Mesendoderm (in vitro differentiated cells): ENCODE measurements at regions not wholly inside any gene's neighbourhood (a gene's known extent, or its start where the extent isn't known, plus 50 kb on each side); places are given as distances from the start of the nearest gene placed in this dataset.

ENCODE experiments used
- DNase-seq: peaks from one replicate; pipeline ENCODE4 v3.0.0; 2013
- H2AK5ac ChIP-seq: 2 replicates; pipeline ENCODE4 v1.6.1; 2013; ENCODE audit warnings: low read length, inconsistent platforms
- H2BK120ac ChIP-seq: 2 replicates; pipeline ENCODE4 v1.6.1; 2013; ENCODE audit warnings: low read depth, mild to moderate bottlenecking, low read length, moderate library complexity, mixed read lengths
- H2BK15ac ChIP-seq: replicated peaks from 2 replicates; pipeline ENCODE4 v1.6.1; 2013; ENCODE audit warnings: low read depth, mild to moderate bottlenecking, moderate library complexity
- H2BK5ac ChIP-seq: 2 replicates; pipeline ENCODE4 v1.6.1; 2013; ENCODE audit warnings: low read length, inconsistent platforms
- H3K18ac ChIP-seq: 2 replicates; pipeline ENCODE4 v1.6.1; 2013; ENCODE audit warnings: mild to moderate bottlenecking, low read length, mixed read lengths
- H3K23ac ChIP-seq: one replicate; pipeline ENCODE4 v1.6.1; 2013; ENCODE audit warnings: low read length
- H3K27ac ChIP-seq: 2 replicates; pipeline ENCODE4 v1.5.1; 2013; ENCODE audit warnings: low read depth, mild to moderate bottlenecking, inconsistent platforms, low read length, moderate library complexity
- H3K27me3 ChIP-seq: 2 replicates; pipeline ENCODE4 v1.6.1; 2013; ENCODE audit warnings: low read length, control low read depth, mild to moderate bottlenecking, inconsistent platforms; ENCODE audit not compliant: insufficient read depth, poor library complexity
- H3K36me3 ChIP-seq: 2 replicates; pipeline ENCODE4 v1.6.1; 2013; ENCODE audit warnings: low read length, inconsistent platforms; ENCODE audit not compliant: control insufficient read depth, insufficient read depth
- H3K4ac ChIP-seq: one replicate; pipeline ENCODE4 v1.6.1; 2013; ENCODE audit warnings: low read depth, mild to moderate bottlenecking, low read length, moderate library complexity
- H3K4me1 ChIP-seq: 2 replicates; pipeline ENCODE4 v1.6.1; 2013; ENCODE audit warnings: low read depth, low read length, inconsistent platforms; ENCODE audit not compliant: control insufficient read depth
- H3K4me2 ChIP-seq: 2 replicates; pipeline ENCODE4 v1.6.1; 2013; ENCODE audit warnings: low read length
- H3K4me3 ChIP-seq: 2 replicates; pipeline ENCODE4 v1.5.1; 2013; ENCODE audit warnings: mild to moderate bottlenecking, low read length
- H3K56ac ChIP-seq: one replicate; pipeline ENCODE4 v1.6.1; 2013; ENCODE audit warnings: low read length
- H3K79me1 ChIP-seq: 2 replicates; pipeline ENCODE4 v1.6.1; 2013; ENCODE audit warnings: low read length, inconsistent platforms
- H3K79me2 ChIP-seq: 2 replicates; pipeline ENCODE4 v1.6.1; 2013; ENCODE audit warnings: mild to moderate bottlenecking, low read length; ENCODE audit not compliant: control insufficient read depth, insufficient read depth
- H3K9ac ChIP-seq: 2 replicates; pipeline ENCODE4 v1.6.1; 2013; ENCODE audit warnings: low read length, inconsistent platforms
- H4K5ac ChIP-seq: one replicate; pipeline ENCODE4 v1.6.1; 2013; ENCODE audit warnings: low read length
- H4K8ac ChIP-seq: one replicate; pipeline ENCODE4 v1.6.1; 2013; ENCODE audit warnings: low read depth, mild to moderate bottlenecking, control low read depth, low read length, moderate library complexity
- WGBS: extraction: QIAGEN DNeasy Blood & Tissue Kit; methylation state at CpG from one replicate; pipeline ENCODE4 v1.1.7; 2013; ENCODE audit warnings: low lambda C conversion rate, missing lambda C conversion rate; ENCODE audit not compliant: insufficient coverage; ENCODE audit errors: extremely low coverage; 5-methylcytosine and 5-hydroxymethylcytosine counted together

GRCh38 chr6:170086639-170087420 lies 204.0 kb downstream of the DLL1 start:
- no peak for DNase-seq
- H4K5ac ChIP-seq = no peak overlapping the region
- WGBS = no CpG with 5 or more reads among the region's 49 CpGs

GRCh38 chr6:170085475-170086401 lies 205.1 kb downstream of the DLL1 start:
- Histone ChIP-seq H3K79me1 (no peaks in the 10 kb centered on the region), H3K79me2 (no peaks in the 10 kb centered on the region), H3K4me1 (no peaks in the 10 kb centered on the region), H4K5ac (no peak overlapping the region), H2AK5ac (no peak overlapping the region), H3K36me3 (no peaks in the 10 kb centered on the region), H3K9ac (no peak overlapping the region), H3K23ac (no peak overlapping the region), H3K4me3 (no peak overlapping the region), H4K8ac (no peak overlapping the region), H3K27me3 (no peaks in the 10 kb centered on the region), H3K18ac (no peak overlapping the region), H3K4ac (no peak overlapping the region), H2BK15ac (no peak overlapping the region), H3K4me2 (no peak overlapping the region), H2BK120ac (no peak overlapping the region), H3K27ac (no peak overlapping the region), H3K56ac (no peak overlapping the region), H2BK5ac (no peak overlapping the region)
- WGBS = no CpG with 5 or more reads among the region's 26 CpGs
- DNase-seq = no peak

More at GRCh38 chr6:170086639-170087420, 204.0 kb downstream of the DLL1 start:
- H3K56ac ChIP-seq = no peak overlapping the region
- no peak overlapping the region for H3K18ac ChIP-seq
- no peak overlapping the region for H2BK120ac ChIP-seq
- H3K4me1 ChIP-seq = peaks cover 1% of the 10 kb centered on the region
- no peaks in the 10 kb centered on the region for H3K36me3 ChIP-seq
- no peak overlapping the region for H3K4ac ChIP-seq
- no peaks in the 10 kb centered on the region for H3K27me3 ChIP-seq
- H3K27ac ChIP-seq = no peak overlapping the region
- H3K23ac ChIP-seq = no peak overlapping the region
- no peaks in the 10 kb centered on the region for H3K79me1 ChIP-seq
- no peak overlapping the region for H3K4me3 ChIP-seq
- H3K9ac ChIP-seq = no peak overlapping the region
- no peak overlapping the region for H2BK5ac ChIP-seq
- H3K4me2 ChIP-seq = no peak overlapping the region
- no peak overlapping the region for H4K8ac ChIP-seq
- no peaks in the 10 kb centered on the region for H3K79me2 ChIP-seq
- H2BK15ac ChIP-seq = no peak overlapping the region
- no peak overlapping the region for H2AK5ac ChIP-seq

DNA sequence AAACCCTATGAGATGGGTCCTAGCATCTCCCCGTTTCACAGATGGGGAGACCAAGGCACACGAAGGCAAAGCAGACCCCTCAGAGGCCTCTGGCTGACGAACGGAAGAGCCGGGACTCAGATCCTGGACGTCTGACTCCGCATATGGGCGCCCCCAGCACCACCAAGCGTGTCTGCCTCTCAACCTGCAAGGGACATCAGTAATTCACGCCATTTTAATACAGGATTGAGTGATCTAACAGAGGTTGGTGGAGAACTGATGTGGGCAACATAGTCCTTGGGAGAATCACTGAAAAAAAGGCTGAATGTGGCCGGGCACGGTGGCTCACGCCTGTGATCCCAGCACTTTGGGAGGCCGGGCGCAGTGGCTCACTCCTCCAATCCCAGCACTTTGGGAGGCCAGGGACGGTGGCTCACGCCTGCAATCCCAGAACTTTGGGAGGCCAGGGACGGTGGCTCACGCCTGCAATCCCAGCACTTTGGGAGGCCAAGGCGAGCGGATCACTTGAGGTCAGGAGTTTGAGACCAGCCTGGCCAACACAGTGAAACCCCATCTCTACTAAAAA lies 206.6 kb downstream of the DLL1 start:
- no peak overlapping the region for H3K4me2 ChIP-seq
- no peaks in the 10 kb centered on the region for H3K79me2 ChIP-seq
- H4K8ac ChIP-seq = no peak overlapping the region
- no peak overlapping the region for H3K4ac ChIP-seq
- H3K4me3 ChIP-seq = no peak overlapping the region
- H3K4me1 ChIP-seq = no peaks in the 10 kb centered on the region
- H3K23ac ChIP-seq = no peak overlapping the region
- H3K79me1 ChIP-seq = no peaks in the 10 kb centered on the region
- no CpG with 5 or more reads among the region's 21 CpGs for WGBS
- H2BK120ac ChIP-seq = no peak overlapping the region
- no peaks in the 10 kb centered on the region for H3K27me3 ChIP-seq
- no peak overlapping the region for H2BK5ac ChIP-seq
- no peak overlapping the region for H3K27ac ChIP-seq
- no peaks in the 10 kb centered on the region for H3K36me3 ChIP-seq
- no peak for DNase-seq
- no peak overlapping the region for H4K5ac ChIP-seq
- H2AK5ac ChIP-seq = no peak overlapping the region
- no peak overlapping the region for H3K9ac ChIP-seq
- H3K56ac ChIP-seq = no peak overlapping the region
- H3K18ac ChIP-seq = no peak overlapping the region
- no peak overlapping the region for H2BK15ac ChIP-seq

GRCh38 chr6:170083236-170084051 lies 207.4 kb downstream of the DLL1 start:
- no peak overlapping the region for H3K4ac ChIP-seq
- no peak overlapping the region for H2BK5ac ChIP-seq
- no peaks in the 10 kb centered on the region for H3K4me1 ChIP-seq
- H3K36me3 ChIP-seq = no peaks in the 10 kb centered on the region
- H3K23ac ChIP-seq = no peak overlapping the region
- H3K4me2 ChIP-seq = no peak overlapping the region
- H2BK120ac ChIP-seq = no peak overlapping the region
- DNase-seq = no peak
- no peaks in the 10 kb centered on the region for H3K79me1 ChIP-seq
- H3K18ac ChIP-seq = no peak overlapping the region
- no peak overlapping the region for H3K56ac ChIP-seq
- no peak overlapping the region for H4K5ac ChIP-seq
- no peaks in the 10 kb centered on the region for H3K79me2 ChIP-seq
- no peak overlapping the region for H3K4me3 ChIP-seq
- no peak overlapping the region for H3K9ac ChIP-seq
- H2AK5ac ChIP-seq = no peak overlapping the region
- H3K27me3 ChIP-seq = no peaks in the 10 kb centered on the region
- no peak overlapping the region for H2BK15ac ChIP-seq
- no CpG with 5 or more reads among the region's 33 CpGs for WGBS
- H4K8ac ChIP-seq = no peak overlapping the region
- no peak overlapping the region for H3K27ac ChIP-seq

DNA sequence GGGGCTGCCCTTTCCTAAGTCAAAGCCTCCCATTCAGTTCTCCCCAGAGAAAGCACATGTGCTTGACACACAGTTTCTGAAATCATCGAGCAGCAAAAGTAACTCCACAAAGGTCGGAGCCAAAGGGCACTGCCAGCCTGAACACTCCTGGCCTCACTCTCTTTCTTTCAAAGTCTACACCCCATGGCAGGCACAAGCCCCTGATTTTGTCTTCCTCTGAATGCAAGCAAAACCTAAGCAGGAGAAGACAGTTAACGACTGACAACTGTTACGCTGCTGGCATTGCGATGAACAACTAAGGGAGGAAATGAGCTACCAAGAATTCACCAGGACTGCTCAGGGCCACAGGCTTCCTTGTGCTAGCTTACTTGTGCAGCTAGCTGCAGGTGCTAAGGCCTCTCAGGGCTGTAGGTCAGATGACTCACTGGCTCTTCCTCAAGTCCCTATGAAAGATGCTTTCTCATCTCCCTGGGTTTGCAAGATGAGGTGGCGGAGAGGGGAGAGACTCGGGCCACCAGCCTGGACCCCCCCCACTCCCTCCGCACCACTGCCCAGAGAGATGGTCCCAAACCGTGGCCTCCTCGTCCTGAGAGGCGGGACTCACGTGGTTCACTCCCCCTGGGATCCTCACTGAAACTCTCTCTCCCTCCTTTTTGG lies 208.2 kb downstream of the DLL1 start:
- WGBS = no CpG with 5 or more reads among the region's 12 CpGs
- Histone ChIP-seq H2AK5ac (no peak overlapping the region), H3K23ac (no peak overlapping the region), H3K18ac (no peak overlapping the region), H3K56ac (no peak overlapping the region), H3K4me1 (no peaks in the 10 kb centered on the region), H4K8ac (no peak overlapping the region), H3K27ac (no peak overlapping the region), H3K4me3 (no peak overlapping the region), H3K27me3 (no peaks in the 10 kb centered on the region), H3K36me3 (no peaks in the 10 kb centered on the region), H3K9ac (no peak overlapping the region), H4K5ac (no peak overlapping the region), H3K4ac (no peak overlapping the region), H2BK15ac (no peak overlapping the region), H3K79me2 (no peaks in the 10 kb centered on the region), H3K79me1 (no peaks in the 10 kb centered on the region), H2BK5ac (no peak overlapping the region), H2BK120ac (no peak overlapping the region), H3K4me2 (no peak overlapping the region)
- DNase-seq = no peak
